HL-60 (cell line): ENCODE measurements at regions not wholly inside any gene's neighbourhood (a gene's known extent, or its start where the extent isn't known, plus 50 kb on each side); places are given as distances from the start of the nearest gene placed in this dataset.

Experiments used
- DNase-seq, 2 experiments: peaks; one replicate each; pipeline ENCODE4 v3.0.0-alpha.2; 2010 to 2020; ENCODE audit warnings: low read depth in 1 of 2, low spot score in 1 of 2
- H3K27ac ChIP-seq: fragments of 250-450 bp; sonication (Bioruptor Pico); replicated peaks from 2 replicates; pipeline ENCODE4 v1.5.1; 2020; ENCODE audit warnings: mild to moderate bottlenecking, moderate library complexity
- H3K27me3 ChIP-seq: fragments of 250-450 bp; sonication (Bioruptor Pico); 2 replicates; pipeline ENCODE4 v1.5.1; 2021; ENCODE audit warnings: mild to moderate bottlenecking, moderate library complexity; ENCODE audit not compliant: insufficient read depth, poor library complexity, severe bottlenecking
- H3K4me3 ChIP-seq: replicated peaks from 2 replicates; pipeline ENCODE4 v1.5.1; 2011; ENCODE audit warnings: mild to moderate bottlenecking, control low read depth, low read length; ENCODE audit not compliant: insufficient read depth
- GABPA ChIP-seq: IDR thresholded peaks from 2 replicates; pipeline ENCODE4 v1.6.1; 2012; ENCODE audit warnings: low read depth
- POLR2AphosphoS5 ChIP-seq: IDR thresholded peaks from 2 replicates; pipeline ENCODE4 v1.6.1; 2012; ENCODE audit warnings: low read depth
- SPI1 ChIP-seq: IDR thresholded peaks from 2 replicates; pipeline ENCODE4 v1.6.1; 2012; ENCODE audit warnings: low read depth, mild to moderate bottlenecking, borderline replicate concordance
- TF ChIP-seq, protein P1 (sequence below): IDR thresholded peaks from one replicate; pipeline ENCODE4 v1.5.1; 2011; ENCODE audit warnings: low read length, control low read depth, inconsistent platforms; ENCODE audit not compliant: insufficient read depth
- TF ChIP-seq, protein P2 (sequence below): IDR thresholded peaks from 2 replicates; pipeline ENCODE4 v1.6.1; 2012; ENCODE audit warnings: low read depth; ENCODE audit not compliant: insufficient replicate concordance

DNA sequence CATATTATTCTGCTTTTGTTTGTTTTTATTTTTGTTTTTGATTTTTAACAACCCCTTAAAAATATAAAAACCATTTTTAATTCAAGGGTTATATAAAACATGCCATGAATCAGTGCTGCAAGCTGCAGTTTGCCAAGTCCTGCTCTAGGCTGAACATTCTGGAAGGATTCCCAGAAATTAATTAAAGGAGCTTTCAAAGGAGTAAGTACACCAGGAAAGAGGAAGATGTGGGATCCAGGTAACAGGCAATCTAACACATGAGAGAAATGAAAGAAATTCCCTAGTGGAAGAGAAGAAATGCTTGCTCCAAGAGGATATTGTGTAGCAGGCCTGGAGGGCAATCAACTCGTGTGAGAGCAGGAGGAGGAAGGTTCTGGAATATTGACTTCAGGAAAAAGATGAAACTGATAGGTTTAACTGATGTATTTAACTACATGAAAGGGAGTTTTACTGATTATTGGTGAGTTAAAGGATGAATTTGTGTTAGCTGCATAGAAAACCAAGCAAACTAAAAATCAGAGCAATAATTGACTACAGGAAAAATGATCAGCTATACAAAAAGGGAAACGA is 146.0 kb upstream of the PHACTR1 start:
- Histone ChIP-seq H3K27ac (no peak overlapping the region), H3K27me3 (no peaks in the 10 kb centered on the region), H3K4me3 (no peak overlapping the region)
- DNase-seq, result no peak
- TF ChIP-seq POLR2AphosphoS5 (no peak), SPI1 (no peak), GABPA (no peak)
- TF ChIP-seq, protein P1, sequence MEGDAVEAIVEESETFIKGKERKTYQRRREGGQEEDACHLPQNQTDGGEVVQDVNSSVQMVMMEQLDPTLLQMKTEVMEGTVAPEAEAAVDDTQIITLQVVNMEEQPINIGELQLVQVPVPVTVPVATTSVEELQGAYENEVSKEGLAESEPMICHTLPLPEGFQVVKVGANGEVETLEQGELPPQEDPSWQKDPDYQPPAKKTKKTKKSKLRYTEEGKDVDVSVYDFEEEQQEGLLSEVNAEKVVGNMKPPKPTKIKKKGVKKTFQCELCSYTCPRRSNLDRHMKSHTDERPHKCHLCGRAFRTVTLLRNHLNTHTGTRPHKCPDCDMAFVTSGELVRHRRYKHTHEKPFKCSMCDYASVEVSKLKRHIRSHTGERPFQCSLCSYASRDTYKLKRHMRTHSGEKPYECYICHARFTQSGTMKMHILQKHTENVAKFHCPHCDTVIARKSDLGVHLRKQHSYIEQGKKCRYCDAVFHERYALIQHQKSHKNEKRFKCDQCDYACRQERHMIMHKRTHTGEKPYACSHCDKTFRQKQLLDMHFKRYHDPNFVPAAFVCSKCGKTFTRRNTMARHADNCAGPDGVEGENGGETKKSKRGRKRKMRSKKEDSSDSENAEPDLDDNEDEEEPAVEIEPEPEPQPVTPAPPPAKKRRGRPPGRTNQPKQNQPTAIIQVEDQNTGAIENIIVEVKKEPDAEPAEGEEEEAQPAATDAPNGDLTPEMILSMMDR, result no peak
- TF ChIP-seq, protein P2, sequence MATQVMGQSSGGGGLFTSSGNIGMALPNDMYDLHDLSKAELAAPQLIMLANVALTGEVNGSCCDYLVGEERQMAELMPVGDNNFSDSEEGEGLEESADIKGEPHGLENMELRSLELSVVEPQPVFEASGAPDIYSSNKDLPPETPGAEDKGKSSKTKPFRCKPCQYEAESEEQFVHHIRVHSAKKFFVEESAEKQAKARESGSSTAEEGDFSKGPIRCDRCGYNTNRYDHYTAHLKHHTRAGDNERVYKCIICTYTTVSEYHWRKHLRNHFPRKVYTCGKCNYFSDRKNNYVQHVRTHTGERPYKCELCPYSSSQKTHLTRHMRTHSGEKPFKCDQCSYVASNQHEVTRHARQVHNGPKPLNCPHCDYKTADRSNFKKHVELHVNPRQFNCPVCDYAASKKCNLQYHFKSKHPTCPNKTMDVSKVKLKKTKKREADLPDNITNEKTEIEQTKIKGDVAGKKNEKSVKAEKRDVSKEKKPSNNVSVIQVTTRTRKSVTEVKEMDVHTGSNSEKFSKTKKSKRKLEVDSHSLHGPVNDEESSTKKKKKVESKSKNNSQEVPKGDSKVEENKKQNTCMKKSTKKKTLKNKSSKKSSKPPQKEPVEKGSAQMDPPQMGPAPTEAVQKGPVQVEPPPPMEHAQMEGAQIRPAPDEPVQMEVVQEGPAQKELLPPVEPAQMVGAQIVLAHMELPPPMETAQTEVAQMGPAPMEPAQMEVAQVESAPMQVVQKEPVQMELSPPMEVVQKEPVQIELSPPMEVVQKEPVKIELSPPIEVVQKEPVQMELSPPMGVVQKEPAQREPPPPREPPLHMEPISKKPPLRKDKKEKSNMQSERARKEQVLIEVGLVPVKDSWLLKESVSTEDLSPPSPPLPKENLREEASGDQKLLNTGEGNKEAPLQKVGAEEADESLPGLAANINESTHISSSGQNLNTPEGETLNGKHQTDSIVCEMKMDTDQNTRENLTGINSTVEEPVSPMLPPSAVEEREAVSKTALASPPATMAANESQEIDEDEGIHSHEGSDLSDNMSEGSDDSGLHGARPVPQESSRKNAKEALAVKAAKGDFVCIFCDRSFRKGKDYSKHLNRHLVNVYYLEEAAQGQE, result no peak

DNA sequence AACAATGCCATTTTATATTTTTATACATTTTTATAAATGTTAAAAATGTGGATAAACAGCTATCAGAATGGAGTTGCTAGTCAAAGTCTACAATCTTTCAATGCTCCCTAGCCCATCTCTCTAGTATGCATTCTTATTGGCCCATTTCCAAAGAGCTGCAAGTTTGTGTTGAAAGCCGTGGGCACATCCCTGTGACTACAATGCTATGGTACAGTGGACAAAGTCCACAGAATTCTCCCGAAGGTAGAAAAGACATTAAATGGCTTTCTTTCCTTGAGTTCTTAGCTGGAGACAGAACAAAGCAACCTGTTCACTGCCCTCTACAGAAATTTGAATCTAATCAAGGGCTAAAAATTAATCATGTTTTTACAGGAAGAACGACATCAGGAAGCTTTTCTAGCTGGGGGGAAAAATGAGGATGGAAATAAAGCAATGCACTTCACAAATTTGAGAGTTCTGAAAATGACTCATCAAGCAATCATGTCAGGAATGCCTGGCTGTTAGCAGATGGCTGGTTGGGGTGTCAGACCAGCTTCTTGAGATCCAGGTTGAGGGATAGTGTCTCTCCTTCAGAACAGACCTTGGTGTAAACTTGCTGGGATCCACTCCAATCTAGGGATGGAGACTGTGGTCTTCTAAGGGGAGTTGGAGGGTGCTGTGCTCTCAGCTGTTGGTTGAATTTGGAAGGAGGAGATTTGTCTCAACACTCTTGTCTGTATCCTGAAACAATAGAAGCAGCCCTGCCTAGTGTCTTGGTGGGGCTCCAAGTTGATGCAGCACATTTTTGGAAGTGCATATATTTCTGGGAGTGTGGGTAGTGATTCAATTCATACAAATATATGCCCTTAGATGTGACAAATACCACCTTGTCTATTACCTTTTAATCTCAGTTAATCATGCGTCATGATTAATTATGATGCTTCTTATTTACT is 143.4 kb upstream of the PHACTR1 start:
- TF ChIP-seq GABPA (no peak), SPI1 (no peak), POLR2AphosphoS5 (no peak)
- TF ChIP-seq, protein P2, result no peak
- TF ChIP-seq, protein P1, result no peak
- no peak overlapping the region for H3K27ac ChIP-seq
- no peak overlapping the region for H3K4me3 ChIP-seq
- H3K27me3 ChIP-seq, result no peaks in the 10 kb centered on the region
- no peak for DNase-seq

DNA sequence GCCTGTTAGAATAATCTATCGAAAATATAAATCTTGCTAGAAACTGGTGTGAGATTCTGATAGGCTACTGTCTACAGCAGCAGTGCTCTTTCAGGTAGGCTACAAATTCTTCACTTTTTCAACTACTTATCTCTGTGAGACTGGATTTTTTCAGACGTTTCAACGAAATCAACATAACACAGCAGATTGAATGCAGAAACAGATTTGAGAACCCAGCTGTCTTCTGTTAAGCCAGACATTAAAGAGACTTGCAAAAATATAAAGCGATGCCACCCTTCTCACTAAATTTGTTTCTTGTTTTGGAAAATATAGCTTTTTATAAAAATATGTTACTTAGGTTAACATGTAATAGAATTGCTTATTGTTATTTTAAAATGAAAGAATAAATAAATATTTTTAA is 140.6 kb upstream of the PHACTR1 start:
- no peak for TF ChIP-seq SPI1
- TF ChIP-seq, protein P1, result no peak
- no peak for TF ChIP-seq POLR2AphosphoS5
- TF ChIP-seq GABPA, result no peak
- TF ChIP-seq, protein P2, result no peak
- H3K4me3 ChIP-seq, result no peak overlapping the region
- no peaks in the 10 kb centered on the region for H3K27me3 ChIP-seq
- no peak for DNase-seq
- no peak overlapping the region for H3K27ac ChIP-seq
